ENCODE measurements at regions not wholly inside any gene's neighbourhood (a gene's known extent, or its start where the extent isn't known, plus 50 kb on each side); places are given as distances from the start of the nearest gene placed in this dataset.

GRCh38 chr1:219527994-219528393, 84.9 kb downstream of the ZC3H11B start:
- in situ Hi-C loops (cut with HindIII; ENCODE audit: low sequenced_read_pairs), result no loop called here
- DNase-seq (ENCODE audit: low spot score), result no peak

- in situ Hi-C loops (cut with HindIII; ENCODE audit: low sequenced_read_pairs), result no loop called here
- no peak for DNase-seq (ENCODE audit: low spot score)
Measured at GRCh38 chr1:219526074-219526473, 86.8 kb downstream of the ZC3H11B start.

GRCh38 chr1:219523411-219523810, 89.5 kb downstream of the ZC3H11B start:
- in situ Hi-C loops (cut with HindIII; ENCODE audit: low sequenced_read_pairs), result no loop called here
- DNase-seq (ENCODE audit: low spot score), result no peak

- no peak for DNase-seq (ENCODE audit: low spot score)
- in situ Hi-C loops (cut with HindIII; ENCODE audit: low sequenced_read_pairs), result no loop called here
Measured at GRCh38 chr1:219521325-219521724, 91.6 kb downstream of the ZC3H11B start.

GRCh38 chr1:219520241-219520640, 92.7 kb downstream of the ZC3H11B start:
- no peak for DNase-seq (ENCODE audit: low spot score)
- in situ Hi-C loops (cut with HindIII; ENCODE audit: low sequenced_read_pairs), result no loop called here

GRCh38 chr1:219518907-219519248, 94.0 kb downstream of the ZC3H11B start:
- in situ Hi-C loops (cut with HindIII; ENCODE audit: low sequenced_read_pairs), result no loop called here
- no peak for DNase-seq (ENCODE audit: low spot score)

DNA sequence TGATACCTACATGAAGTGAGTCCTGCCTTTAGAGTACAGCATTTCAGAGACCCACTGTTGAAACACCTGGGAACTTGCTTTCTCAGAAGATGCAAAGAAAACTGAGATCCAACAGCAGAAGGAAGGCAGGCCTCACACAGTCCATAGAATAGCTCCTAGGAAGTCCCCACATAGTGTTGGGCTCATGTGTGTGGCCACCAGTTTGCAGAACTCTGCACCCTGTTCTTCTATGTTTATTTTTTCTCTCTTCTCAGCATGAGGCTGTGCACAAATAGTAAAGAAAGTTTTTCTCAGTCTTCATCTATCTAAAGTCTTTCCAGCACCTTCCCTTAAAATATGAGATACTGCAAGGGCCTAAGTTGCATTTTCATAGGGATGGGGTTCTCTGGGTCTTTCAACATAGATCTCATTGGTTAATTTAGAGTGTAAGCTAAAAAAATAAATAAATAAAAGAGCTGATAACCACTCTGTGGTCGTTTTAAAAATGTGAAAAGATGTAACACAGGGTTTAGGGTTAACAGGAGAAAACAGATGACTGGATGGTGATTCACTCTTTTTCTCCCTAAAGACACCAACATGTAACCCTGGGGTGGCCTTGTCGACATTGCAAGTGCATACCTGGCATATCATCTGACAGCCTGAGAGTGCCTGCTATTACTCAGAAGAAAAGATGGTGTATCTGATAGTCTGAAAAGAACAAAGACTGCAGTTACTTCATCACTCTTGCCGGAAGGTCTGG, 94.6 kb downstream of the ZC3H11B start:
- DNase-seq (ENCODE audit: low spot score), result no peak
- in situ Hi-C loops (cut with HindIII; ENCODE audit: low sequenced_read_pairs), result no loop called here

- in situ Hi-C loops (cut with HindIII; ENCODE audit: low sequenced_read_pairs), result no loop called here
- DNase-seq (ENCODE audit: low spot score), result no peak
Measured at GRCh38 chr1:219517031-219517430, 95.9 kb downstream of the ZC3H11B start.

DNA sequence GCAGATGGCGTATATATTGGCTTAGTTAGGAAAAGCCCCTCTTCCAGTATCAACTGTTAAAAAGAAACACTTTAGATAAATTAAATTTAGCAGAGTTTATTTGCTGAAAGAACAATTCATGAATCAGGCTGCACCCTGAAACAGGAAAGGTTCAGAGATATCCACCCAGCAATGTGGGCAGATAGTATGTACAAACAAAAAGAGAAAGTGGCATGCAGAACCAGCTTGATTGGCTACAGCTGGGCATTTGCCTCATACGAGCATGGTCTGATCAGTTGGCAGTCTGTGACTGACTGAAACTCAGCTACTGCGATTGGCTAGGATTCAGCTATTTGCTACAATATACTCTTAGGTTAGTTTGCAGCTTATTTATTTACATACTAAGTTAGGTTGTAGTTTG, 98.2 kb downstream of the ZC3H11B start:
- no peak for DNase-seq (ENCODE audit: low spot score)
- in situ Hi-C loops (cut with HindIII; ENCODE audit: low sequenced_read_pairs), result no loop called here

GRCh38 chr1:219507437-219507836, 105.5 kb downstream of the ZC3H11B start:
- no peak for DNase-seq (ENCODE audit: low spot score)
- in situ Hi-C loops (cut with HindIII; ENCODE audit: low sequenced_read_pairs), result no loop called here

DNA sequence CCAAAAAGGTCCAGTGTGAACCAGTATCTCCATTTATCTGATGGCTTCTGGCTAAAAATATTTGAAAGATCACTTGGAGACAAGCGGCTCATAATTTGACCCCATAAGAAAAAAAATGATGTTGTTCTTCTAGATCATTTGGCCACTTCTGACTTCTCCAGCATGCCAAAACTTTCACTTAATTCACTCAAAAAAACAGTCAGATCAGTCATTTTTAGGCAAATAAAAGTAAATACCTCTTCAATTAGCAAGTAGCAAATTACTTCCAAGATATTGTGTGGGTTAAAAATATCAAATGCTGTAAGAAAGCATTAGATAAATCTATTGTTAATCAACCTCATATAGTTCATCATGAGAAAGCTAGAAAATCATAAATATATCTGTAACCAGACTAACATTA, 106.0 kb downstream of the ZC3H11B start:
- in situ Hi-C loops (cut with HindIII; ENCODE audit: low sequenced_read_pairs), result no loop called here
- DNase-seq (ENCODE audit: low spot score), result no peak

DNA sequence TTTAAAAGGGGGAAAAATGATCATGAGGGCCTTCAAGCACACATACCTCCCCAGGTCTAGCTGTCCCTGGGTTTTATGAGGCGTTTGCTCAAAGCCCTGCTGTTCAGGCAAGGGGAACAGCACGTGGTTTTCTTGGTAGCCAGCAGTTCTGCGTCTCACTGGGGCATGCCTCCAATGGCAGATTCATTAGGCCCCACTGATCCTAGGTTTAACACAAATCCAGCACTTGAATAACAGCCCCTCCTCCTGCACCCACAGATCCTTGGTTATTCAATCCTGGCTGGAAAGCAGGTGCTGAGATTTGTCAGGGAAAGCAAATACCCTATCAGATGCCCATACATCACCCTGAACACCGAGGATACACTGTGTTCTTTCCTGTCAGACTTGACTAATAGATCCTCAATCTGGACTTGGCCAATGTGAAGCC, 106.4 kb downstream of the ZC3H11B start:
- no peak for DNase-seq (ENCODE audit: low spot score)
- in situ Hi-C loops (cut with HindIII; ENCODE audit: low sequenced_read_pairs), result no loop called here

DNA sequence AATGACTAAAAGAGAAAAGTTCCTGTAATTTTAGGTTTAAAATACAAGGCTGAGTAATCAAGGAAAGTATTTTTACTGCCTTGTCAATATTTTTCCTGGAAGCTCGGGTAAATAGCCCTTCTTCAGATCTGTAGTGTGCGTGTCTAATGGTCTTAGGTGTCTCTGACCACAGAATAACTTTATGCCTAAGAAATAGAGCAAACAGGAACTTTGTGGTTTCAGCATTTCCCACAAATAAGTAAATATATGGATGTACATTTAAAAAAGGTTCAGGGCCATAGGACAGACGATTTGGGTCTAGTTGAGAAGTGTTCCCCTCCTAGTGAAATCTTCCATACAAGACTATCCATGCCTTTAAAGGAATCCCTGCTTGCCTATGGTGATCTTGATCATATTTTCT, 107.0 kb downstream of the ZC3H11B start:
- DNase-seq (ENCODE audit: low spot score), result no peak
- in situ Hi-C loops (cut with HindIII; ENCODE audit: low sequenced_read_pairs), result no loop called here

- in situ Hi-C loops (cut with HindIII; ENCODE audit: low sequenced_read_pairs), result no loop called here
- DNase-seq (ENCODE audit: low spot score), result no peak
Measured at GRCh38 chr1:219503604-219504003, 109.3 kb downstream of the ZC3H11B start.

GRCh38 chr1:219500327-219500897, 112.5 kb downstream of the ZC3H11B start:
- DNase-seq (ENCODE audit: low spot score), result no peak
- in situ Hi-C loops (cut with HindIII; ENCODE audit: low sequenced_read_pairs), result no loop called here

DNA sequence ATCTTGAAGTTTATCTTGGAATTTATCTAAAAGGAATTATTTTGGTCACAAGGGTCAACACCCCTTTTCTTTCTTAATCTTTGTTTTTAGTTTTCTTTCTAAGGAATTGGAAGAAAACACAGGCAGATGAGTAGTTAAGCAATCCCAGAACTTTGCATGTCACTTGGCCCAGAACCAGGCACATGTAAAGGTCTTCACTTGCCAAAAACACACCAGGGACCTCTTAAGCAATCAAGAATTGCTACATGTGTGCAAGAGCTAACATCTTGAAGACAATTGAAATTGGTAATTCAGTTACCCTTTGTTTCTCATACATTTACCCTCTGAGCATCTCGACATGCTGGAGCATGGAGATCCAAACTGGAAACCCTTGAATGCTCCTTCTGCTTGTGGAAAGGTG, 114.2 kb downstream of the ZC3H11B start:
- in situ Hi-C loops (cut with HindIII; ENCODE audit: low sequenced_read_pairs), result no loop called here
- no peak for DNase-seq (ENCODE audit: low spot score)

- in situ Hi-C loops (cut with HindIII; ENCODE audit: low sequenced_read_pairs), result no loop called here
Measured at GRCh38 chr1:219495737-219496408, 117.0 kb downstream of the ZC3H11B start.

GRCh38 chr1:219492717-219493116, 120.2 kb downstream of the ZC3H11B start:
- no peak for DNase-seq (ENCODE audit: low spot score)
- in situ Hi-C loops (cut with HindIII; ENCODE audit: low sequenced_read_pairs), result no loop called here

More at GRCh38 chr1:219495737-219496408, 117.0 kb downstream of the ZC3H11B start:
- no peak for DNase-seq (ENCODE audit: low spot score)

GRCh38 chr1:219490566-219490965, 122.3 kb downstream of the ZC3H11B start:
- DNase-seq (ENCODE audit: low spot score), result no peak
- in situ Hi-C loops (cut with HindIII; ENCODE audit: low sequenced_read_pairs), result no loop called here

DNA sequence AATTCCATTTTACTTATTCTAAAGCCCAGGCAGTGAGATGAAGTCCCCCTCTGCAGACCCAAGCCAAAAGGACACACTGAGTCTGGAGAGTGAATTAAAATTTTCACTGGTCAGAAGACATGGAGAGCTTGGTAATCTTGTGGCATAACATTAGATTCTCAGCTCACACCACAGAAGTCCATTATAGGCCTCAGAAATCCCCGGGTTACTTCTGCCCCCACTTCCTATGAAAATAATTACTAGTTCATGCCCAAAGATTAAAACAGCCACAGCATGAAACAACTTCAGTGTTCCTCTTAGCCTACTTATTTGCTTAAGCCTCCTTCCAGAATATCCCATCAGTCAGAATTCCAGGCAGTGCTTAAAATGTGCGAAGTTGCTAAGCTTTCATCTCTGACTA, 123.3 kb downstream of the ZC3H11B start:
- DNase-seq (ENCODE audit: low spot score), result no peak

GRCh38 chr1:219488275-219488674, 124.6 kb downstream of the ZC3H11B start:
- DNase-seq (ENCODE audit: low spot score), result no peak
- in situ Hi-C loops (cut with HindIII; ENCODE audit: low sequenced_read_pairs), result no loop called here

More for the DNA sequence above, 123.3 kb downstream of the ZC3H11B start:
- in situ Hi-C loops (cut with HindIII; ENCODE audit: low sequenced_read_pairs), result no loop called here
